ENCODE measurements at regions not wholly inside any gene's neighbourhood (a gene's known extent, or its start where the extent isn't known, plus 50 kb on each side); places are given as distances from the start of the nearest gene placed in this dataset.
"Not testable (repeated sequence)": the region's sequence is repeated elsewhere in the genome, so short reads cannot be mapped to it uniquely, and the experiment has no call there.

DNA sequence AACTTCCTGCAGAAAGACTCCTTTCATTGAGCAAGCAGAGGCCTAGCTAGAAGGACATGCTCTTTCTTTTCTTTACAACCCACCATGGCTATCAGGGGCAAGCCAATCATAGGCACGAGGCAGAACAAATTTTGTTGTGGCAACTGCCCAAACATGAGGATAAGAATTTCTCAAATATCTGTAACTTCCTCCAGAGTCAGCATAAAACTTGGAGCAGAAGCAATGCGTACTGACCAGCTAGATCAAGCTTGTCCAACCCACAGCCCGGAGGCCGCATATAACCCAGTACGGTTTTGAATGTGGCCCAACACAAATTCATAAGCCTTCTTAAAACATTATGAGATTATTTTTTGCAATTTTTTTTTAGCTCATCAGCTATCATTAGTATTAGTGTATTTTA is 87.0 kb upstream of the SOX21 start:
- Histone ChIP-seq H3K27me3 (ENCODE audit: insufficient read depth, low read depth, low read length) (no peaks in the 10 kb centered on the region), H3K9ac (ENCODE audit: low read length) (no peak overlapping the region), H3K9me2 (ENCODE audit: insufficient read depth, low read length) (no peaks in the 10 kb centered on the region), H4K20me1 (ENCODE audit: insufficient read depth) (no peaks in the 10 kb centered on the region), H3K4me3 (ENCODE audit: low read length) (no peak overlapping the region), H3K4me2 (ENCODE audit: low read length) (no peak overlapping the region), H3K9me3 (ENCODE audit: low read length) (no peaks in the 10 kb centered on the region), H3K36me3 (ENCODE audit: insufficient read depth, low read length) (no peaks in the 10 kb centered on the region), H2AFZ (ENCODE audit: low read depth, low read length) (no peak overlapping the region), H3K27ac (ENCODE audit: low read length) (no peak overlapping the region), H3K79me2 (replicated peaks; ENCODE audit: insufficient read depth, low read length) (no peaks in the 10 kb centered on the region), H3F3A (ENCODE audit: insufficient read depth, low read length, poor library complexity, severe bottlenecking) (no peaks in the 10 kb centered on the region)
- TF ChIP-seq EP300 (conservative IDR thresholded peaks at IDR 0.05; ENCODE audit: poor library complexity, severe bottlenecking) (no peak), RAD21 (conservative IDR thresholded peaks at IDR 0.05) (no peak), MXI1 (conservative IDR thresholded peaks at IDR 0.05; ENCODE audit: poor library complexity, severe bottlenecking) (no peak), POLR2AphosphoS5 (IDR thresholded peaks at IDR 0.05) (no peak), EZH2 (IDR thresholded peaks at IDR 0.05; ENCODE audit: borderline replicate concordance, insufficient read depth, low read length, poor library complexity, severe bottlenecking) (no peak), TAF1 (IDR thresholded peaks at IDR 0.05; ENCODE audit: low read depth) (no peak), SMC3 (conservative IDR thresholded peaks at IDR 0.05; ENCODE audit: poor library complexity) (no peak)
- TF ChIP-seq, protein P1, sequence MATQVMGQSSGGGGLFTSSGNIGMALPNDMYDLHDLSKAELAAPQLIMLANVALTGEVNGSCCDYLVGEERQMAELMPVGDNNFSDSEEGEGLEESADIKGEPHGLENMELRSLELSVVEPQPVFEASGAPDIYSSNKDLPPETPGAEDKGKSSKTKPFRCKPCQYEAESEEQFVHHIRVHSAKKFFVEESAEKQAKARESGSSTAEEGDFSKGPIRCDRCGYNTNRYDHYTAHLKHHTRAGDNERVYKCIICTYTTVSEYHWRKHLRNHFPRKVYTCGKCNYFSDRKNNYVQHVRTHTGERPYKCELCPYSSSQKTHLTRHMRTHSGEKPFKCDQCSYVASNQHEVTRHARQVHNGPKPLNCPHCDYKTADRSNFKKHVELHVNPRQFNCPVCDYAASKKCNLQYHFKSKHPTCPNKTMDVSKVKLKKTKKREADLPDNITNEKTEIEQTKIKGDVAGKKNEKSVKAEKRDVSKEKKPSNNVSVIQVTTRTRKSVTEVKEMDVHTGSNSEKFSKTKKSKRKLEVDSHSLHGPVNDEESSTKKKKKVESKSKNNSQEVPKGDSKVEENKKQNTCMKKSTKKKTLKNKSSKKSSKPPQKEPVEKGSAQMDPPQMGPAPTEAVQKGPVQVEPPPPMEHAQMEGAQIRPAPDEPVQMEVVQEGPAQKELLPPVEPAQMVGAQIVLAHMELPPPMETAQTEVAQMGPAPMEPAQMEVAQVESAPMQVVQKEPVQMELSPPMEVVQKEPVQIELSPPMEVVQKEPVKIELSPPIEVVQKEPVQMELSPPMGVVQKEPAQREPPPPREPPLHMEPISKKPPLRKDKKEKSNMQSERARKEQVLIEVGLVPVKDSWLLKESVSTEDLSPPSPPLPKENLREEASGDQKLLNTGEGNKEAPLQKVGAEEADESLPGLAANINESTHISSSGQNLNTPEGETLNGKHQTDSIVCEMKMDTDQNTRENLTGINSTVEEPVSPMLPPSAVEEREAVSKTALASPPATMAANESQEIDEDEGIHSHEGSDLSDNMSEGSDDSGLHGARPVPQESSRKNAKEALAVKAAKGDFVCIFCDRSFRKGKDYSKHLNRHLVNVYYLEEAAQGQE (IDR thresholded peaks at IDR 0.05; ENCODE audit: borderline replicate concordance) = no peak
- TF ChIP-seq, protein P2, sequence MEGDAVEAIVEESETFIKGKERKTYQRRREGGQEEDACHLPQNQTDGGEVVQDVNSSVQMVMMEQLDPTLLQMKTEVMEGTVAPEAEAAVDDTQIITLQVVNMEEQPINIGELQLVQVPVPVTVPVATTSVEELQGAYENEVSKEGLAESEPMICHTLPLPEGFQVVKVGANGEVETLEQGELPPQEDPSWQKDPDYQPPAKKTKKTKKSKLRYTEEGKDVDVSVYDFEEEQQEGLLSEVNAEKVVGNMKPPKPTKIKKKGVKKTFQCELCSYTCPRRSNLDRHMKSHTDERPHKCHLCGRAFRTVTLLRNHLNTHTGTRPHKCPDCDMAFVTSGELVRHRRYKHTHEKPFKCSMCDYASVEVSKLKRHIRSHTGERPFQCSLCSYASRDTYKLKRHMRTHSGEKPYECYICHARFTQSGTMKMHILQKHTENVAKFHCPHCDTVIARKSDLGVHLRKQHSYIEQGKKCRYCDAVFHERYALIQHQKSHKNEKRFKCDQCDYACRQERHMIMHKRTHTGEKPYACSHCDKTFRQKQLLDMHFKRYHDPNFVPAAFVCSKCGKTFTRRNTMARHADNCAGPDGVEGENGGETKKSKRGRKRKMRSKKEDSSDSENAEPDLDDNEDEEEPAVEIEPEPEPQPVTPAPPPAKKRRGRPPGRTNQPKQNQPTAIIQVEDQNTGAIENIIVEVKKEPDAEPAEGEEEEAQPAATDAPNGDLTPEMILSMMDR (IDR thresholded peaks at IDR 0.05; ENCODE audit: poor library complexity, severe bottlenecking) = no peak

DNA sequence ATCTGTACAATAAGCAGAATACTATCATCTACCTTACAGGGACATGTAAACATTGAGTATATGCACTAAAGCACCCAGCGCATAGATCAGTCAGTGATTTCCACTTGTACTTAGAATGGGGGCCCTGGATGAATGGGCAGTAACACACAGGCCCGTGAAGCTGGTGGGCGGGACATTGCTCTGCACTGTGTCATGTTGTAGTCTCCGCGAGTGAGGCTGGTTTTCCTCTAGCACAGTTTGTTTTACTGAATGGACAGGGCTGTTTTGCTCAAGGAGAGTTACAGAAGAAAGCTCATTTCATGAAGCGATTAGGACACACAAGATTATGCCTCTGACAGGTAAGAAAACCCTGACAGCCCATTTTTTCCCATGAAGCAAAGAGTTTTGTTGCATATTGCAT is 86.4 kb upstream of the SOX21 start:
- Histone ChIP-seq H3K4me3 (ENCODE audit: low read length) (no peak overlapping the region), H3K27ac (ENCODE audit: low read length) (no peak overlapping the region), H3K9ac (ENCODE audit: low read length) (no peak overlapping the region), H3K4me2 (ENCODE audit: low read length) (no peak overlapping the region), H3K9me2 (ENCODE audit: insufficient read depth, low read length) (no peaks in the 10 kb centered on the region), H3K36me3 (ENCODE audit: insufficient read depth, low read length) (no peaks in the 10 kb centered on the region), H3F3A (ENCODE audit: insufficient read depth, low read length, poor library complexity, severe bottlenecking) (no peaks in the 10 kb centered on the region), H4K20me1 (ENCODE audit: insufficient read depth) (no peaks in the 10 kb centered on the region), H3K27me3 (ENCODE audit: insufficient read depth, low read depth, low read length) (no peaks in the 10 kb centered on the region), H2AFZ (ENCODE audit: low read depth, low read length) (no peak overlapping the region), H3K79me2 (replicated peaks; ENCODE audit: insufficient read depth, low read length) (no peaks in the 10 kb centered on the region), H3K9me3 (ENCODE audit: low read length) (no peaks in the 10 kb centered on the region)
- no peak for TF ChIP-seq EZH2 (IDR thresholded peaks at IDR 0.05; ENCODE audit: borderline replicate concordance, insufficient read depth, low read length, poor library complexity, severe bottlenecking)

- no peaks in the 10 kb centered on the region for H3K9me3 ChIP-seq (ENCODE audit: low read length)
- TF ChIP-seq POLR2AphosphoS5 (IDR thresholded peaks at IDR 0.05) (no peak), MXI1 (conservative IDR thresholded peaks at IDR 0.05; ENCODE audit: poor library complexity, severe bottlenecking) (no peak)
Observed at GRCh38 chr13:94795292-94795691, 82.9 kb upstream of the SOX21 start.

DNA sequence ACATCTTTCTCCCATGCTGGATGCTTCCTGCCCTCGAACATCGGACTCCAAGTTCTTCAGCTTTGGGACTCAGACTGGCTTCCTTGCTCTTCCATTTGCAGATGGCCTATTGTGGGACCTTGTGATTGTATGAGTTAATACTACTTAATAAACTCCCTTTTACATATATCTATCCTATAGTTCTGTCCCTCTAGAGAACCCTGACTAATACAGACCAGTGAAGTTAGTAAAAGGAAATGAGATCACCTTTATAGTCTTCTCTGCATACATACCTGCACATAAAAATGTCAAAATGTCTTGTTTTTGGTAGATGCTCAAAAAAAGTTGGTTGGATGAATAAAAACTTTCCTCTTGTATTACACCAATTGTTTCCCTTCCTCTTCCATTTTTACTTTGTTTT is 73.9 kb upstream of the SOX21 start:
- not testable (repeated sequence) for H3K36me3 ChIP-seq (ENCODE audit: insufficient read depth, low read length); H4K20me1 ChIP-seq (ENCODE audit: insufficient read depth); H3F3A ChIP-seq (ENCODE audit: insufficient read depth, low read length, poor library complexity, severe bottlenecking); H3K9me3 ChIP-seq (ENCODE audit: low read length); H3K79me2 ChIP-seq (replicated peaks; ENCODE audit: insufficient read depth, low read length); H3K4me2 ChIP-seq (ENCODE audit: low read length); H2AFZ ChIP-seq (ENCODE audit: low read depth, low read length); H3K27me3 ChIP-seq (ENCODE audit: insufficient read depth, low read depth, low read length); H3K27ac ChIP-seq (ENCODE audit: low read length); H3K9me2 ChIP-seq (ENCODE audit: insufficient read depth, low read length); H3K4me3 ChIP-seq (ENCODE audit: low read length); H3K9ac ChIP-seq (ENCODE audit: low read length)

More at GRCh38 chr13:94795292-94795691, 82.9 kb upstream of the SOX21 start:
- no peak overlapping the region for H3K27ac ChIP-seq (ENCODE audit: low read length)
- no peak overlapping the region for H3K4me2 ChIP-seq (ENCODE audit: low read length)
- no peaks in the 10 kb centered on the region for H3K27me3 ChIP-seq (ENCODE audit: insufficient read depth, low read depth, low read length)
- no peak overlapping the region for H3K9ac ChIP-seq (ENCODE audit: low read length)
- no peak overlapping the region for H2AFZ ChIP-seq (ENCODE audit: low read depth, low read length)
- no peak overlapping the region for H3K4me3 ChIP-seq (ENCODE audit: low read length)
- H3K9me2 ChIP-seq (ENCODE audit: insufficient read depth, low read length) = no peaks in the 10 kb centered on the region
- H3K36me3 ChIP-seq (ENCODE audit: insufficient read depth, low read length) = no peaks in the 10 kb centered on the region
- no peaks in the 10 kb centered on the region for H4K20me1 ChIP-seq (ENCODE audit: insufficient read depth)
- no peaks in the 10 kb centered on the region for H3F3A ChIP-seq (ENCODE audit: insufficient read depth, low read length, poor library complexity, severe bottlenecking)
- H3K79me2 ChIP-seq (replicated peaks; ENCODE audit: insufficient read depth, low read length) = no peaks in the 10 kb centered on the region
